Caco-2 (cell line): ENCODE measurements at regions not wholly inside any gene's neighbourhood (a gene's known extent, or its start where the extent isn't known, plus 50 kb on each side); places are given as distances from the start of the nearest gene placed in this dataset.

Experiments used
- BruUV-seq: library from RNA; stranded (reverse); fragments of 400-500 nt; replicated peaks from 2 replicates; lab custom pipeline; 2021; lab: Mats Ljungman, UMichigan
- CTCF ChIA-PET: fragments of 300-600 bp; sonication (Branson Sonifier 250); formaldehyde crosslinking; loops from one replicate; lab custom pipeline; 2022; ENCODE audit warnings: antibody characterized with exemption; lab: Charles Lee
- POLR2A ChIA-PET: fragments of 300-600 bp; sonication (Branson Sonifier 250); formaldehyde crosslinking; loops from one replicate; lab custom pipeline; 2022; ENCODE audit warnings: antibody characterized with exemption; lab: Charles Lee
- DNase-seq, 2 experiments: peaks; one replicate each; pipeline versions ENCODE4 v3.0.0 to v3.0.0-alpha.2; 2020 to 2022
- H3K27me3 ChIP-seq: replicated peaks from 2 replicates; pipeline ENCODE4 v1.6.0; 2011; ENCODE audit warnings: low read length; ENCODE audit not compliant: control insufficient read depth, insufficient read depth
- H3K36me3 ChIP-seq: 2 replicates; pipeline ENCODE4 v1.5.1; 2011; ENCODE audit warnings: low read length; ENCODE audit not compliant: control insufficient read depth, insufficient read depth
- H3K4me1 ChIP-seq: fragments of 250-450 bp; sonication (Bioruptor Pico); 2 replicates; pipeline ENCODE4 v1.5.1; 2020; ENCODE audit warnings: mild to moderate bottlenecking
- H3K4me3 ChIP-seq: 2 replicates; pipeline ENCODE4 v1.5.1; 2011; ENCODE audit warnings: low read depth, mild to moderate bottlenecking, control low read depth, low read length
- H3K9me3 ChIP-seq: fragments of 250-450 bp; sonication (Bioruptor Pico); 2 replicates; pipeline ENCODE4 v1.5.1; 2020; ENCODE audit warnings: mild to moderate bottlenecking, moderate library complexity
- H3K27ac Mint-ChIP-seq: one replicate; pipeline ENCODE4 v1.8.0; 2022; ENCODE audit warnings: mixed read lengths; ENCODE audit not compliant: unreplicated experiment
- H3K27me3 Mint-ChIP-seq: one replicate; pipeline ENCODE4 v1.8.0; 2022; ENCODE audit warnings: mixed read lengths; ENCODE audit not compliant: insufficient read depth, unreplicated experiment
- H3K36me3 Mint-ChIP-seq: one replicate; pipeline ENCODE4 v1.8.0; 2022; ENCODE audit warnings: mild to moderate bottlenecking, mixed read lengths; ENCODE audit not compliant: insufficient read depth, unreplicated experiment
- H3K4me1 Mint-ChIP-seq: one replicate; pipeline ENCODE4 v1.8.0; 2022; ENCODE audit warnings: low read depth, mixed read lengths; ENCODE audit not compliant: unreplicated experiment
- H3K4me3 Mint-ChIP-seq: one replicate; pipeline ENCODE4 v1.8.0; 2022; ENCODE audit warnings: mild to moderate bottlenecking, moderate library complexity, mixed read lengths; ENCODE audit not compliant: unreplicated experiment
- H3K9me3 Mint-ChIP-seq: one replicate; pipeline ENCODE4 v1.8.0; 2022; ENCODE audit warnings: mixed read lengths; ENCODE audit not compliant: unreplicated experiment
- CTCF ChIP-seq, 2 experiments: fragments of 200-600 bp in 1 of 2; IDR thresholded peaks; 1 replicate in 1 of 2; 2 replicates in 1 of 2; pipeline versions ENCODE4 v1.5.1 to v1.8.0; 2011 to 2022; ENCODE audit warnings: antibody characterized with exemption in 1 of 2, control low read depth in 1 of 2, inconsistent platforms in 1 of 2, low read depth in 1 of 2, low read length in 1 of 2, mild to moderate bottlenecking in 1 of 2, moderate library complexity in 1 of 2; ENCODE audit not compliant: insufficient read depth in 1 of 2, severe bottlenecking in 1 of 2, unreplicated experiment in 1 of 2
- intact Hi-C: fragments of 100-400 bp; cut with micrococcal nuclease; formaldehyde crosslinking; loops from one replicate; pipeline ENCODE4 v1.10.0; 2022; ENCODE audit not compliant: unreplicated experiment

- Histone ChIP-seq H3K36me3 (no peaks in the 10 kb centered on the region), H3K4me1 (no peaks in the 10 kb centered on the region), H3K4me3 (no peak overlapping the region), H3K27me3 (no peaks in the 10 kb centered on the region), H3K9me3 (peaks cover 2% of the 10 kb centered on the region)
- H3K36me3 Mint-ChIP-seq, result no peaks in the 10 kb centered on the region
- H3K9me3 Mint-ChIP-seq, result peaks cover 15% of the 10 kb centered on the region
- POLR2A ChIA-PET, result no interaction called here
- no peak overlapping the region for H3K4me3 Mint-ChIP-seq
- no TSS peak for BruUV-seq
- no peaks in the 10 kb centered on the region for H3K4me1 Mint-ChIP-seq
- TF ChIP-seq CTCF (IDR thresholded peaks at IDR 0.05; ENCODE audit: insufficient read depth in 1 of 2, low read depth in 1 of 2, low read length in 1 of 2, severe bottlenecking in 1 of 2, unreplicated experiment in 1 of 2), result no peak
- no peak for DNase-seq
- no peak overlapping the region for H3K27ac Mint-ChIP-seq
- CTCF ChIA-PET, result no interaction called here
- intact Hi-C loops, result no loop called here
- H3K27me3 Mint-ChIP-seq, result peaks cover 5% of the 10 kb centered on the region
These were observed 243.9 kb downstream of the CDCA7 start for GRCh38 chr2:173598525-173598924.

GRCh38 chr2:173599821-173600359, 245.2 kb downstream of the CDCA7 start:
- ChIA-PET POLR2A (no interaction called here), CTCF (no interaction called here)
- H3K27me3 ChIP-seq, result no peaks in the 10 kb centered on the region
- intact Hi-C loops, result no loop called here
- no peaks in the 10 kb centered on the region for H3K9me3 ChIP-seq
- no peaks in the 10 kb centered on the region for H3K4me1 ChIP-seq
- no peak overlapping the region for H3K4me3 ChIP-seq
- no peak overlapping the region for H3K27ac Mint-ChIP-seq
- BruUV-seq, result no TSS peak
- no peak for TF ChIP-seq CTCF (IDR thresholded peaks at IDR 0.05; ENCODE audit: insufficient read depth in 1 of 2, low read depth in 1 of 2, low read length in 1 of 2, severe bottlenecking in 1 of 2, unreplicated experiment in 1 of 2)
- no peaks in the 10 kb centered on the region for H3K4me1 Mint-ChIP-seq
- no peak for DNase-seq
- no peaks in the 10 kb centered on the region for H3K36me3 ChIP-seq
- H3K9me3 Mint-ChIP-seq, result peaks cover under 1% of the 10 kb centered on the region
- no peak overlapping the region for H3K4me3 Mint-ChIP-seq
- peaks cover 2% of the 10 kb centered on the region for H3K27me3 Mint-ChIP-seq
- H3K36me3 Mint-ChIP-seq, result no peaks in the 10 kb centered on the region

- H3K27me3 ChIP-seq, result no peaks in the 10 kb centered on the region
- Mint-ChIP-seq H3K27ac (no peak overlapping the region), H3K4me1 (no peaks in the 10 kb centered on the region), H3K4me3 (no peak overlapping the region), H3K9me3 (no peaks in the 10 kb centered on the region), H3K36me3 (no peaks in the 10 kb centered on the region), H3K27me3 (no peaks in the 10 kb centered on the region)
- no peak overlapping the region for H3K4me3 ChIP-seq
- no peaks in the 10 kb centered on the region for H3K9me3 ChIP-seq
- ChIA-PET CTCF (no interaction called here), POLR2A (no interaction called here)
- DNase-seq, result no peak
- intact Hi-C loops, result no loop called here
- TF ChIP-seq CTCF (IDR thresholded peaks at IDR 0.05; ENCODE audit: insufficient read depth in 1 of 2, low read depth in 1 of 2, low read length in 1 of 2, severe bottlenecking in 1 of 2, unreplicated experiment in 1 of 2), result no peak
- H3K36me3 ChIP-seq, result no peaks in the 10 kb centered on the region
- H3K4me1 ChIP-seq, result no peaks in the 10 kb centered on the region
- BruUV-seq, result no TSS peak
These were observed 247.6 kb downstream of the CDCA7 start for GRCh38 chr2:173602153-173602795.
